Liver (tissue), 3 donors: ENCODE measurements at regions not wholly inside any gene's neighbourhood (a gene's known extent, or its start where the extent isn't known, plus 50 kb on each side); places are given as distances from the start of the nearest gene placed in this dataset.

Experiments
- EGR1 ChIP-seq, 2 donors: IDR thresholded peaks; 2 replicates each; pipeline ENCODE4 v1.6.1; 2016 to 2018; ENCODE audit warnings: antibody characterized with exemption in 2 of 2, low read depth in 2 of 2
- FOXA1 ChIP-seq: IDR thresholded peaks from 2 replicates; pipeline ENCODE4 v1.6.1; 2016; ENCODE audit warnings: antibody characterized with exemption
- GABPA ChIP-seq, 2 donors: IDR thresholded peaks in 1 of 2; conservative IDR thresholded peaks in 1 of 2; 2 replicates each; pipeline ENCODE4 v1.6.1; 2016; ENCODE audit warnings: antibody characterized with exemption in 2 of 2, mild to moderate bottlenecking in 1 of 2, moderate library complexity in 1 of 2
- JUND ChIP-seq, 2 donors: IDR thresholded peaks; 2 replicates each; pipeline ENCODE4 v1.6.1; 2016; ENCODE audit warnings: antibody characterized with exemption in 2 of 2
- RAD21 ChIP-seq, 2 donors: IDR thresholded peaks; 2 replicates each; pipeline ENCODE4 v1.6.1; 2016; ENCODE audit warnings: antibody characterized with exemption in 2 of 2, mild to moderate bottlenecking in 2 of 2
- RXRA ChIP-seq, 2 donors: IDR thresholded peaks; 2 replicates each; pipeline ENCODE4 v1.6.1; 2017 to 2018; ENCODE audit warnings: antibody characterized with exemption in 2 of 2, mild to moderate bottlenecking in 1 of 2
- SP1 ChIP-seq: IDR thresholded peaks from 2 replicates; pipeline ENCODE4 v1.6.1; 2018; ENCODE audit warnings: antibody characterized with exemption, mild to moderate bottlenecking
- TAF1 ChIP-seq: conservative IDR thresholded peaks from 2 replicates; pipeline ENCODE4 v1.6.1; 2016; ENCODE audit warnings: antibody characterized with exemption, mild to moderate bottlenecking
- YY1 ChIP-seq: IDR thresholded peaks from 2 replicates; pipeline ENCODE4 v1.6.1; 2016; ENCODE audit warnings: antibody characterized with exemption, mild to moderate bottlenecking
- TF ChIP-seq, protein P1 (sequence below): fragments of 150-350 bp; IDR thresholded peaks from 2 replicates; pipeline ENCODE4 v1.5.1; 2017; ENCODE audit warnings: improper control_type of control experiment, low read depth, low read length; ENCODE audit not compliant: missing input control
- TF ChIP-seq, protein P2 (sequence below): IDR thresholded peaks from 2 replicates; pipeline ENCODE4 v1.6.1; 2016; ENCODE audit warnings: antibody characterized with exemption, mild to moderate bottlenecking
- TF ChIP-seq, protein P3 (sequence below): IDR thresholded peaks from 2 replicates; pipeline ENCODE4 v1.6.1; 2016; ENCODE audit warnings: antibody characterized with exemption
- TF ChIP-seq, protein P4 (sequence below): IDR thresholded peaks from 2 replicates; pipeline ENCODE4 v1.6.1; 2016; ENCODE audit warnings: antibody characterized with exemption
- donor health status: healthy.
- donor health status: healthy.

DNA sequence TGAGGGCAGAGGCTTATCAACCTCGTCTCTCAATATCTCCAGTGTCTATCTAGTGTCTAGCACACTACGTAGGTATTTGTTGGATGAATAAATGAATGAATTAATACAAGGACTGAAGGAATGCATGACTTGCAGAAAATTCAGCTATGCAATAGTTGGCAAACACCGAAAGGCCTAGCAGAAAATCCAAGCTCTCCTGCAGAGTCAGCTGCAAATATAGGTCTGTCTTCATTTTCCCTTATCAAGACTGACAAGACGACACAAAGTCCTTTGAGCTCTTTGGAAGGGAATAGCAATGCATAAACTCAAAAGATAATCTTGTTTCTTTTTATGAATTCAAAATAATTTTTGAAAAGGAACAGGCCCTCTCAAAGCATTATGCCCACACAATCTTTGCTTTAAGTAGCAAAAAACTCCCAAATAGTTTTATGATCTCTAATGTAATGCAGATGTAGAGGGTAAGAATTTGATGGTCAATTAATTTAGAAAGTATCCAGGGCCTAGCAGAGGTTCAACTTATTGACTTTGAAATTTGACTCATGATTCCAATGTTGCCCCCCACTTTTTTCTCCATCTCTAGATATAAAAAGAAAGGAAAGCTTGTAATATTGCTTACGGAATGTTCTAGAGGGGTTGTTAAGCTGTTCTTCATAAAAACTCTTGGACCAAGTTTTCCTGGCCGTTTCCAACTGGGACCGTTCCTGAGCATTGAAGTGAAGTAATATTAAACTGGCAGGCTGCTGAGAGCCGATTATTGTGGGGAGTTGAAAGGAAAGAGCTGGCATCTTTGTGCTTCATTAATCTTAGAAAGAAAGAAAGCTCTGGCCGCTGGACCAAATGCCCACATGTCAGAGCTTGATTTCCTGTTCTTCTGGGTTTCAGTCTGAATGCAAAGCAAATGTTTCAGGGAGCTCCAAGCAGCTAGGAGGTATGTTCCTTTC, 227.3 kb downstream of the HS3ST3A1 start:
- TF ChIP-seq, protein P1, sequence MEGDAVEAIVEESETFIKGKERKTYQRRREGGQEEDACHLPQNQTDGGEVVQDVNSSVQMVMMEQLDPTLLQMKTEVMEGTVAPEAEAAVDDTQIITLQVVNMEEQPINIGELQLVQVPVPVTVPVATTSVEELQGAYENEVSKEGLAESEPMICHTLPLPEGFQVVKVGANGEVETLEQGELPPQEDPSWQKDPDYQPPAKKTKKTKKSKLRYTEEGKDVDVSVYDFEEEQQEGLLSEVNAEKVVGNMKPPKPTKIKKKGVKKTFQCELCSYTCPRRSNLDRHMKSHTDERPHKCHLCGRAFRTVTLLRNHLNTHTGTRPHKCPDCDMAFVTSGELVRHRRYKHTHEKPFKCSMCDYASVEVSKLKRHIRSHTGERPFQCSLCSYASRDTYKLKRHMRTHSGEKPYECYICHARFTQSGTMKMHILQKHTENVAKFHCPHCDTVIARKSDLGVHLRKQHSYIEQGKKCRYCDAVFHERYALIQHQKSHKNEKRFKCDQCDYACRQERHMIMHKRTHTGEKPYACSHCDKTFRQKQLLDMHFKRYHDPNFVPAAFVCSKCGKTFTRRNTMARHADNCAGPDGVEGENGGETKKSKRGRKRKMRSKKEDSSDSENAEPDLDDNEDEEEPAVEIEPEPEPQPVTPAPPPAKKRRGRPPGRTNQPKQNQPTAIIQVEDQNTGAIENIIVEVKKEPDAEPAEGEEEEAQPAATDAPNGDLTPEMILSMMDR = no peak
- TF ChIP-seq, protein P2, sequence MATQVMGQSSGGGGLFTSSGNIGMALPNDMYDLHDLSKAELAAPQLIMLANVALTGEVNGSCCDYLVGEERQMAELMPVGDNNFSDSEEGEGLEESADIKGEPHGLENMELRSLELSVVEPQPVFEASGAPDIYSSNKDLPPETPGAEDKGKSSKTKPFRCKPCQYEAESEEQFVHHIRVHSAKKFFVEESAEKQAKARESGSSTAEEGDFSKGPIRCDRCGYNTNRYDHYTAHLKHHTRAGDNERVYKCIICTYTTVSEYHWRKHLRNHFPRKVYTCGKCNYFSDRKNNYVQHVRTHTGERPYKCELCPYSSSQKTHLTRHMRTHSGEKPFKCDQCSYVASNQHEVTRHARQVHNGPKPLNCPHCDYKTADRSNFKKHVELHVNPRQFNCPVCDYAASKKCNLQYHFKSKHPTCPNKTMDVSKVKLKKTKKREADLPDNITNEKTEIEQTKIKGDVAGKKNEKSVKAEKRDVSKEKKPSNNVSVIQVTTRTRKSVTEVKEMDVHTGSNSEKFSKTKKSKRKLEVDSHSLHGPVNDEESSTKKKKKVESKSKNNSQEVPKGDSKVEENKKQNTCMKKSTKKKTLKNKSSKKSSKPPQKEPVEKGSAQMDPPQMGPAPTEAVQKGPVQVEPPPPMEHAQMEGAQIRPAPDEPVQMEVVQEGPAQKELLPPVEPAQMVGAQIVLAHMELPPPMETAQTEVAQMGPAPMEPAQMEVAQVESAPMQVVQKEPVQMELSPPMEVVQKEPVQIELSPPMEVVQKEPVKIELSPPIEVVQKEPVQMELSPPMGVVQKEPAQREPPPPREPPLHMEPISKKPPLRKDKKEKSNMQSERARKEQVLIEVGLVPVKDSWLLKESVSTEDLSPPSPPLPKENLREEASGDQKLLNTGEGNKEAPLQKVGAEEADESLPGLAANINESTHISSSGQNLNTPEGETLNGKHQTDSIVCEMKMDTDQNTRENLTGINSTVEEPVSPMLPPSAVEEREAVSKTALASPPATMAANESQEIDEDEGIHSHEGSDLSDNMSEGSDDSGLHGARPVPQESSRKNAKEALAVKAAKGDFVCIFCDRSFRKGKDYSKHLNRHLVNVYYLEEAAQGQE = no peak
- TF ChIP-seq, protein P3, sequence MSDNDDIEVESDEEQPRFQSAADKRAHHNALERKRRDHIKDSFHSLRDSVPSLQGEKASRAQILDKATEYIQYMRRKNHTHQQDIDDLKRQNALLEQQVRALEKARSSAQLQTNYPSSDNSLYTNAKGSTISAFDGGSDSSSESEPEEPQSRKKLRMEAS = no peak
- TF ChIP-seq RAD21 (IDR thresholded peaks at IDR 0.05) (no peak), TAF1 (no peak), RXRA (IDR thresholded peaks at IDR 0.05) (no peak), JUND (IDR thresholded peaks at IDR 0.05) (no peak), FOXA1 (no peak), GABPA (IDR thresholded peaks at IDR 0.05 in 1 of 2, conservative IDR thresholded peaks at IDR 0.05 in 1 of 2) (no peak), EGR1 (IDR thresholded peaks at IDR 0.05; ENCODE audit: low read depth in 2 of 2) (no peak), YY1 (no peak), SP1 (no peak)
- TF ChIP-seq, protein P4, sequence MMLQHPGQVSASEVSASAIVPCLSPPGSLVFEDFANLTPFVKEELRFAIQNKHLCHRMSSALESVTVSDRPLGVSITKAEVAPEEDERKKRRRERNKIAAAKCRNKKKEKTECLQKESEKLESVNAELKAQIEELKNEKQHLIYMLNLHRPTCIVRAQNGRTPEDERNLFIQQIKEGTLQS = no peak
